ENCODE measurements at regions not wholly inside any gene's neighbourhood (a gene's known extent, or its start where the extent isn't known, plus 50 kb on each side); places are given as distances from the start of the nearest gene placed in this dataset.
A peak's percentile ranks its signal among the peaks of the same experiment; 100 is the strongest.

- no peaks in the 10 kb centered on the region for H3K27me3 ChIP-seq
- H3K4me1 ChIP-seq, result peaks cover 24% of the 10 kb centered on the region
- 37 to 51% methylated on average over 3 of the region's 3 CpGs for WGBS, 2 donors
- peak; percentile 65 for DNase-seq
- no peaks in the 10 kb centered on the region for H3K9me3 ChIP-seq
- H3K27ac ChIP-seq, result peak overlapping the region; percentile 64 to 90
- no peaks in the 10 kb centered on the region for H3K36me3 ChIP-seq (ENCODE audit: low read depth, missing control alignments)
- no peak for TF ChIP-seq POLR2A (IDR thresholded peaks at IDR 0.05)
- TF ChIP-seq, protein P1, sequence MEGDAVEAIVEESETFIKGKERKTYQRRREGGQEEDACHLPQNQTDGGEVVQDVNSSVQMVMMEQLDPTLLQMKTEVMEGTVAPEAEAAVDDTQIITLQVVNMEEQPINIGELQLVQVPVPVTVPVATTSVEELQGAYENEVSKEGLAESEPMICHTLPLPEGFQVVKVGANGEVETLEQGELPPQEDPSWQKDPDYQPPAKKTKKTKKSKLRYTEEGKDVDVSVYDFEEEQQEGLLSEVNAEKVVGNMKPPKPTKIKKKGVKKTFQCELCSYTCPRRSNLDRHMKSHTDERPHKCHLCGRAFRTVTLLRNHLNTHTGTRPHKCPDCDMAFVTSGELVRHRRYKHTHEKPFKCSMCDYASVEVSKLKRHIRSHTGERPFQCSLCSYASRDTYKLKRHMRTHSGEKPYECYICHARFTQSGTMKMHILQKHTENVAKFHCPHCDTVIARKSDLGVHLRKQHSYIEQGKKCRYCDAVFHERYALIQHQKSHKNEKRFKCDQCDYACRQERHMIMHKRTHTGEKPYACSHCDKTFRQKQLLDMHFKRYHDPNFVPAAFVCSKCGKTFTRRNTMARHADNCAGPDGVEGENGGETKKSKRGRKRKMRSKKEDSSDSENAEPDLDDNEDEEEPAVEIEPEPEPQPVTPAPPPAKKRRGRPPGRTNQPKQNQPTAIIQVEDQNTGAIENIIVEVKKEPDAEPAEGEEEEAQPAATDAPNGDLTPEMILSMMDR (IDR thresholded peaks at IDR 0.05), result no peak
- no peak overlapping the region for H3K4me3 ChIP-seq
- intact Hi-C loops (cut with DNase I; ENCODE audit: low total_unique reads), result no loop called here
These were observed 60.2 kb downstream of the ADAMTS1 start for GRCh38 chr21:26784974-26785373.

DNA sequence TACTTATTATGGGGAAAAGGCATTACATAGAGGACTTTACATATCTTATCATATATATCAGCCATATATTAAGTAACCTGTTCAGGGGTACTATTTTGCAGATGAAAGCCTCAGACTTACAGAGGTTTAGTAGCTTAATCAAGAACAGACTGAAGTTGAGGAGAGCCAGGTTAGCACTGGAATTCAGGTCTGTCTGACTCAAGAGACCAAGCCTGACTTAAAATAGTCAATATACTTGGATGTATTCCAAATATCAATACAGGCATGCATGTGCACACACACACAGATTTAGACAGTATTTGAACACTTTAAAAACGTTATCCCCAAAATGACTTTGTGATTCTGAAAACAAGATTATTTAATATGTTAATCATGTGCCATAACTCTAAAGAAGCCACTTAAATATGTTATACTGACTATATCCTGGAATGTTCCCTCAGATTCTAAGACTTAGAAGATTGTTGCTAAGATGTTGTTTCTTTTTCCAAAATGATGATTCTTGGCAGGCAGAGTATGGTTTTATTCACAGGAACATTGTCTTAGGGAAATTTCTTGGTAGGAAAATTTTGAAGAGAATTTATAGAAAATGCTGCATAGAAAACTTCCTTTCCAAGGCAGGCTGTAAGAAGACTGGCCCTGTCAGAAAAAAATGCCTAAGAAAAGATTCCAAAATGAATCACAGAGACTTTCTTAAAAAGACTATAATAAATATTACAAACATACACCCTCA lies 61.6 kb downstream of the ADAMTS1 start:
- 39 to 56% methylated on average over 1 of the region's 1 CpG for WGBS, 2 donors
- Histone ChIP-seq H3K27ac (peak overlapping the region; percentile 64 to 90), H3K9me3 (no peaks in the 10 kb centered on the region), H3K4me1 (peaks cover 24% of the 10 kb centered on the region), H3K36me3 (ENCODE audit: low read depth, missing control alignments) (no peaks in the 10 kb centered on the region), H3K27me3 (no peaks in the 10 kb centered on the region), H3K4me3 (no peak overlapping the region)
- no peak for DNase-seq
- TF ChIP-seq, protein P1 (IDR thresholded peaks at IDR 0.05), result no peak
- TF ChIP-seq POLR2A (IDR thresholded peaks at IDR 0.05), result no peak
- intact Hi-C loops (cut with DNase I; ENCODE audit: low total_unique reads), result no loop called here

- DNase-seq, result peak; percentile 47
- Histone ChIP-seq H3K4me3 (no peak overlapping the region), H3K27me3 (no peaks in the 10 kb centered on the region), H3K27ac (peak overlapping the region; percentile 64 to 90), H3K4me1 (peaks cover 24% of the 10 kb centered on the region), H3K36me3 (ENCODE audit: low read depth, missing control alignments) (no peaks in the 10 kb centered on the region), H3K9me3 (no peaks in the 10 kb centered on the region)
- TF ChIP-seq POLR2A (IDR thresholded peaks at IDR 0.05), result no peak
- TF ChIP-seq, protein P1 (IDR thresholded peaks at IDR 0.05), result no peak
- intact Hi-C loops (cut with DNase I; ENCODE audit: low total_unique reads), result no loop called here
- WGBS, 2 donors, result 28 to 44% methylated on average over 2 of the region's 2 CpGs
These were observed 62.5 kb downstream of the ADAMTS1 start for GRCh38 chr21:26782747-26783146.

GRCh38 chr21:26782331-26782730 lies 62.9 kb downstream of the ADAMTS1 start:
- intact Hi-C loops (cut with DNase I; ENCODE audit: low total_unique reads), result no loop called here

More at GRCh38 chr21:26782331-26782730, 62.9 kb downstream of the ADAMTS1 start:
- peaks cover 24% of the 10 kb centered on the region for H3K4me1 ChIP-seq
- no peak for DNase-seq
- WGBS, 2 donors, result 79 to 83% methylated on average over 3 of the region's 3 CpGs
- H3K27me3 ChIP-seq, result no peaks in the 10 kb centered on the region
- no peaks in the 10 kb centered on the region for H3K9me3 ChIP-seq
- no peaks in the 10 kb centered on the region for H3K36me3 ChIP-seq (ENCODE audit: low read depth, missing control alignments)
- peak overlapping the region; percentile 64 to 90 for H3K27ac ChIP-seq
- no peak overlapping the region for H3K4me3 ChIP-seq
- TF ChIP-seq, protein P1 (IDR thresholded peaks at IDR 0.05), result no peak
- TF ChIP-seq POLR2A (IDR thresholded peaks at IDR 0.05), result no peak
